A673 (cell line): ENCODE measurements at regions not wholly inside any gene's neighbourhood (a gene's known extent, or its start where the extent isn't known, plus 50 kb on each side); places are given as distances from the start of the nearest gene placed in this dataset.

Experiments used
- BruUV-seq: library from RNA; stranded (reverse); fragments of 400-500 nt; replicated peaks from 2 replicates; lab custom pipeline; 2021; lab: Mats Ljungman, UMichigan
- CTCF ChIA-PET: fragments of 300-600 bp; sonication (Branson Sonifier 250); formaldehyde crosslinking; loops from one replicate; lab custom pipeline; 2022; ENCODE audit warnings: antibody characterized with exemption; lab: Charles Lee
- POLR2A ChIA-PET: fragments of 300-600 bp; sonication (Branson Sonifier 250); formaldehyde crosslinking; loops from one replicate; lab custom pipeline; 2022; ENCODE audit warnings: antibody characterized with exemption; ENCODE audit not compliant: low non-redundant PET; lab: Charles Lee
- DNase-seq: peaks from one replicate; pipeline ENCODE4 v3.0.0-alpha.2; 2015; ENCODE audit warnings: low spot score
- H3K27ac ChIP-seq: fragments of 200-600 bp; sonication (generic); 2 replicates; pipeline ENCODE4 v1.5.1; 2016; ENCODE audit warnings: mixed run types, low read depth, mild to moderate bottlenecking, mixed read lengths, antibody characterized with exemption, low read length; ENCODE audit not compliant: poor library complexity, severe bottlenecking
- H3K27me3 ChIP-seq: fragments of 200-600 bp; sonication (generic); replicated peaks from 2 replicates; pipeline ENCODE4 v1.6.1; 2017; ENCODE audit warnings: mixed run types, low read depth, mild to moderate bottlenecking, mixed read lengths, antibody characterized with exemption, low read length; ENCODE audit not compliant: insufficient read depth, poor library complexity
- H3K36me3 ChIP-seq: fragments of 200-600 bp; sonication (generic); 2 replicates; pipeline ENCODE4 v1.6.1; 2016; ENCODE audit warnings: mixed run types, mild to moderate bottlenecking, mixed read lengths, antibody characterized with exemption, low read length; ENCODE audit not compliant: insufficient read depth, poor library complexity, severe bottlenecking
- H3K4me1 ChIP-seq: fragments of 200-600 bp; sonication (generic); 2 replicates; pipeline ENCODE4 v1.6.1; 2017; ENCODE audit warnings: mixed run types, mild to moderate bottlenecking, mixed read lengths, antibody characterized with exemption, low read length; ENCODE audit not compliant: insufficient read depth, poor library complexity, severe bottlenecking
- H3K4me3 ChIP-seq: fragments of 200-600 bp; sonication (generic); 2 replicates; pipeline ENCODE4 v1.5.1; 2016; ENCODE audit warnings: low read depth, mixed run types, mild to moderate bottlenecking, mixed read lengths, low read length; ENCODE audit not compliant: poor library complexity, severe bottlenecking
- H3K9me3 ChIP-seq: fragments of 200-600 bp; sonication (generic); 2 replicates; pipeline ENCODE4 v1.6.1; 2016; ENCODE audit warnings: mixed run types, low read depth, mild to moderate bottlenecking, mixed read lengths, antibody characterized with exemption, low read length; ENCODE audit not compliant: poor library complexity, severe bottlenecking
- EZH2 ChIP-seq: fragments of 200-600 bp; sonication (generic); IDR thresholded peaks from 2 replicates; pipeline ENCODE4 v1.6.1; 2017; ENCODE audit warnings: borderline replicate concordance, low read depth, mild to moderate bottlenecking, mixed read lengths, antibody characterized with exemption, low read length; ENCODE audit not compliant: poor library complexity, severe bottlenecking
- intact Hi-C: fragments of 100-400 bp; cut with micrococcal nuclease; formaldehyde crosslinking; loops from one replicate; pipeline ENCODE4 v1.10.0; 2022; ENCODE audit not compliant: unreplicated experiment
- TF ChIP-seq, protein P1 (sequence below): fragments of 300-800, 200-600 bp; sonication (generic); conservative IDR thresholded peaks from 2 replicates; pipeline ENCODE4 v1.5.1; 2017; ENCODE audit warnings: low read depth, mild to moderate bottlenecking, antibody characterized with exemption, low read length, moderate library complexity, mixed read lengths

DNA sequence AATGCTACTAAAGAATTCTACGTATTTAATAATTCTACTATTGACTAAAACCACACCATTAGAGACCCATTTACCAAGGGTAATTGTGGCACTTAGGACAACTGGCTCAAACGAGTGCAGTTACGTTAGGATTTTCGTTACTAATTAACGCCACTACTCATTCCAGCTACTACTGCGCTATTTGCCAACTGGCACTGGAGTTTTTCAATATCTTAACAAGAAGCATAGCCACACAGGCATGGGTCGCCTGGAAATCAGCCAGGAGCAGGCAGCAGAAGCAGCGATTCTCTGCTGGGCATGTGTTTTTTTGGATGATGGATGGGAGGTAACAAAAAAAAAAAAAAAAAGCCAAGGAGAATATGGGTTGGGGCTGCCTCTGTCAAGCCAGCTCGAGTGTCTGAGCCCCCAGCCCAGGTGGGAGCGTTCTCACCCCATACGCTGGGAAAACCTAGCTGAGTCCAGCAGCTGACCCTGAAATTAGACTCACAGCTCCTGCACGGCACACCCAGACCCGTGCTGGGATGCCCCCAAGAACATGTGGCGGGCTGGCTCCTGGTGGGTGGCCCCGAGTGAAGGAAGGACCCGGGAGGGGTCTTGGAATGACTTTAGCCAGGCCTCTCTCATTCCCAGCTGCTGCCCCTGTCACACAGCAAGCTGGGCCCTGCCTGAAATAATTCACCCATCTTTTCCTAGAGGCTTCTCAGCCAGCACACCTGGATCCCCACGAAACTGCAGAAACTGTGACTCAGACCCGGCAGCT lies 214.0 kb downstream of the BRD1 start:
- no peaks in the 10 kb centered on the region for H3K4me1 ChIP-seq
- intact Hi-C loops = no loop called here
- H3K4me3 ChIP-seq = no peak overlapping the region
- peaks cover 25% of the 10 kb centered on the region for H3K27me3 ChIP-seq
- no peak for TF ChIP-seq EZH2
- TF ChIP-seq, protein P1, sequence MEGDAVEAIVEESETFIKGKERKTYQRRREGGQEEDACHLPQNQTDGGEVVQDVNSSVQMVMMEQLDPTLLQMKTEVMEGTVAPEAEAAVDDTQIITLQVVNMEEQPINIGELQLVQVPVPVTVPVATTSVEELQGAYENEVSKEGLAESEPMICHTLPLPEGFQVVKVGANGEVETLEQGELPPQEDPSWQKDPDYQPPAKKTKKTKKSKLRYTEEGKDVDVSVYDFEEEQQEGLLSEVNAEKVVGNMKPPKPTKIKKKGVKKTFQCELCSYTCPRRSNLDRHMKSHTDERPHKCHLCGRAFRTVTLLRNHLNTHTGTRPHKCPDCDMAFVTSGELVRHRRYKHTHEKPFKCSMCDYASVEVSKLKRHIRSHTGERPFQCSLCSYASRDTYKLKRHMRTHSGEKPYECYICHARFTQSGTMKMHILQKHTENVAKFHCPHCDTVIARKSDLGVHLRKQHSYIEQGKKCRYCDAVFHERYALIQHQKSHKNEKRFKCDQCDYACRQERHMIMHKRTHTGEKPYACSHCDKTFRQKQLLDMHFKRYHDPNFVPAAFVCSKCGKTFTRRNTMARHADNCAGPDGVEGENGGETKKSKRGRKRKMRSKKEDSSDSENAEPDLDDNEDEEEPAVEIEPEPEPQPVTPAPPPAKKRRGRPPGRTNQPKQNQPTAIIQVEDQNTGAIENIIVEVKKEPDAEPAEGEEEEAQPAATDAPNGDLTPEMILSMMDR = no peak
- POLR2A ChIA-PET = no interaction called here
- BruUV-seq = no TSS peak
- H3K27ac ChIP-seq = no peak overlapping the region
- no peaks in the 10 kb centered on the region for H3K9me3 ChIP-seq
- CTCF ChIA-PET = no interaction called here
- H3K36me3 ChIP-seq = no peaks in the 10 kb centered on the region
- no peak for DNase-seq

DNA sequence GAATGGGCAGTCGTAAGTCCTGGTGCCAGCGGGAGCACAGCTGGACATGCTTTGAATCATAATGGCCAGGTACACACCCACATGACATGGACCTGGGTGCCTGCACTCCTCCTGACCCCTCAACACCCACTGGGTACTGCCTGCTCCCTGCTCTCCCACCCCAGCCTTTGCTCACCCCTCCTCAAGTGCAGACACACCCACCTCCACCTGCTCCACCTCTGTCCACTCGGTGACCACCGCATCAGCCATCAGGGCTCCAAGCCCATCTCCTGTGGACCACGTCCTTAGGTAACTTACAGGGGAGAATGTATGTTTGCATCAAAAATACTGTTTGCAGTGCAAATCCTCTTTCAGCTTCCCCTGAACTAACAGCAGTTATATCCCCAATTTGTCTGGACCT lies 214.6 kb downstream of the BRD1 start:
- no TSS peak for BruUV-seq
- Histone ChIP-seq H3K27me3 (peaks cover 25% of the 10 kb centered on the region), H3K36me3 (no peaks in the 10 kb centered on the region), H3K4me3 (no peak overlapping the region), H3K4me1 (no peaks in the 10 kb centered on the region), H3K9me3 (no peaks in the 10 kb centered on the region), H3K27ac (no peak overlapping the region)
- ChIA-PET CTCF (no interaction called here), POLR2A (no interaction called here)
- TF ChIP-seq, protein P1 = no peak
- no peak for TF ChIP-seq EZH2
- no peak for DNase-seq
- intact Hi-C loops = no loop called here

DNA sequence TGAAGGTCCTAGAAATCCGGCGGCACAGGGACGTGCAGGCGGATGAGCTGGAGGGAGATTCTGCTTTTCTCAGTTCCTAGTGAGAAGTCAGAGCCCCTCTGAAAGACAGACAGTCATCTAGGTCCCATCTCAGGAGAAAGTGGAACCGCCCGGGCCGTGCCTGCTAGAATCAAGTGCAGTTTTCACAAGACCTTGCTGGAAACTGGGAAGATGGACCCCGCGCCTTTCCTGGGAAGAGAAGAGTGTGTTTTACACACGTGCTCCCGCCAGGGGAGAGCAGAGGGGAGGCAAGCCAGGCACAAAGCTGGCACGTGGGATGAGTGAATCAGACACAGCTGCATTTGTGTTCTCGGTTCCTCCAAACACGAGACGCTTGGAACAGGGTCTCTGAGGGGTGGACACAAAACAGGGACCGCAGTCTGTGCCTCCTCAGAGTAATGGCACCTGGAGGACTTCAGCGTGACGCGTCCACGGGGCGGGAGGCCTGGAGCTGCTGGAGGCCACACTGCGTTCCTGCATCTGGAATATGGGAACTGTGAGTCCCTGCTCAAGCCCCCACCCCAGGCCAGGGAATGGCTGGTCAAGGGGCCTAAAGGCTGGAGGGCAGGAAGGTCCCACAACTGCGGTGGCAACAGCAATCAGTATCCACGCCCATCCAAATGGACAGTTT lies 218.3 kb downstream of the BRD1 start:
- no peaks in the 10 kb centered on the region for H3K4me1 ChIP-seq
- no peak overlapping the region for H3K4me3 ChIP-seq
- CTCF ChIA-PET = no interaction called here
- no peak for DNase-seq
- no peaks in the 10 kb centered on the region for H3K9me3 ChIP-seq
- H3K27me3 ChIP-seq = peaks cover 12% of the 10 kb centered on the region
- TF ChIP-seq, protein P1 = no peak
- TF ChIP-seq EZH2 = no peak
- intact Hi-C loops = no loop called here
- no peaks in the 10 kb centered on the region for H3K36me3 ChIP-seq
- POLR2A ChIA-PET = no interaction called here
- BruUV-seq = no TSS peak
- H3K27ac ChIP-seq = no peak overlapping the region
